Transverse colon (tissue), 3 donors: ENCODE measurements at regions not wholly inside any gene's neighbourhood (a gene's known extent, or its start where the extent isn't known, plus 50 kb on each side); places are given as distances from the start of the nearest gene placed in this dataset.

Source experiments
- CTCF ChIP-seq, 5 experiments: fragments of 200-600 bp in 3 of 5; fragments of 450-650 bp in 2 of 5; sonication (generic) in 3 of 5; IDR thresholded peaks; 1 replicate in 2 of 5; 2 replicates in 3 of 5; pipeline ENCODE4 v1.5.1; 2016 to 2017; ENCODE audit warnings: antibody characterized with exemption in 5 of 5, inconsistent platforms in 3 of 5, mild to moderate bottlenecking in 2 of 5, moderate library complexity in 1 of 5
- POLR2A ChIP-seq: fragments of 450-650 bp; IDR thresholded peaks from one replicate; pipeline ENCODE4 v1.6.1; 2016; ENCODE audit warnings: antibody characterized with exemption, mild to moderate bottlenecking, moderate library complexity

- TF ChIP-seq CTCF (IDR thresholded peaks at IDR 0.05) (no peak), POLR2A (no peak)
Observed at GRCh38 chr14:94850309-94851211, 80.6 kb upstream of the GSC start.
